Fibroblast of skin of scalp (primary cell): ENCODE measurements at regions not wholly inside any gene's neighbourhood (a gene's known extent, or its start where the extent isn't known, plus 50 kb on each side); places are given as distances from the start of the nearest gene placed in this dataset.
A peak's percentile ranks its signal among the peaks of the same experiment; 100 is the strongest.

Experiments used
- DNase-seq: peaks from one replicate; pipeline ENCODE4 v3.0.0-alpha.2; 2013

GRCh38 chr6:14440215-14440910 is 322.8 kb downstream of the CD83 start:
- DNase-seq: peak; percentile 69

GRCh38 chr6:14440940-14441781 is 323.6 kb downstream of the CD83 start:
- peak; percentile 63 for DNase-seq

DNA sequence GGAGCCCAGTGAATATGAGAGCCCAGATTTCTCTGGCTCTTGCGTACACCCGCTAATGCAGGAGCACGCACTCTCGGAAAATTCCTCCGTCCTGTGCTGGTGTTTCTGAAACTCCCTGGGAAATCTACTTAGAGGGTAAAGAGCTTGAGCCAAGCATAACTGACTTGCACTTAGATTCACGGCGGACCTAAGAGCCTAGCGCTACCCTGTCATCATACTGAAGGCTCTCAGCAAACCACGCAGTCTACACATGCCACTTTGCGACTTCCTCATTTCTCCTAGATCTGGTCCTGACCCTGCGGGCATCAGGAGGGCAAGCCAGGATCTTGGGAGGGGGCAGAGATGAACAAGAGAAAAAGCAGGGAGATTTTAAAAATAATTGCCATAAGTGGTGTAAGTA is 324.7 kb downstream of the CD83 start:
- DNase-seq: no peak

DNA sequence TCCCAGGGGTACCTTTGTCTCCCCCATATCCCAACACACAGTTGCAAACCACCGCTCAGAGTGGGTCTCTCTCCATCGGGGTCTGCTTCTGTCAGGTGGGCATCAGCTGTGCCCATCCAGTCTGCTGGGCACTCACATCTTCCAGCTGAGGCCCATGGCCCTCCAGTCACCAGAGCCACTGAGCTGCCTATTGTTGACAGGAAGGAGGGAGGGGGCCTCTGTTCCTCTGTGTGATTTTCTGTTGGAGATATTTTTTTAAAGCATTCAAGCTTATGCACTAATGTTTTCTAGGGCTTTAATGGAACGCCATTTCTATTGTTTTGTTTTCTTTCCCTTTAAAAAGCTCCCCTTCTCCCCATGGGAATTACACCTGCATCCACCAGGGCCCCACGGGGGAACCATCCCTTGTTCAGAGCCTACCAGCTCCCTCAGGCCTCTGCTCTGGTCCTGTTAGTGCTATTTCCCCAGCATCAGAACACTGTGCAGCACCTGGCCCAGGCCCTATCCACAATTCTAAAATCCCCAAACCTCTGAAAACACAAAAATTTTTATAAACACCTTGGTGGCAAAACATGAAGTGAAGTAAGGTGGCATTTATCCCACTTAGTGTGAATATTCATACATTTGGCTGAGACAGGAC is 326.2 kb downstream of the CD83 start:
- no peak for DNase-seq

DNA sequence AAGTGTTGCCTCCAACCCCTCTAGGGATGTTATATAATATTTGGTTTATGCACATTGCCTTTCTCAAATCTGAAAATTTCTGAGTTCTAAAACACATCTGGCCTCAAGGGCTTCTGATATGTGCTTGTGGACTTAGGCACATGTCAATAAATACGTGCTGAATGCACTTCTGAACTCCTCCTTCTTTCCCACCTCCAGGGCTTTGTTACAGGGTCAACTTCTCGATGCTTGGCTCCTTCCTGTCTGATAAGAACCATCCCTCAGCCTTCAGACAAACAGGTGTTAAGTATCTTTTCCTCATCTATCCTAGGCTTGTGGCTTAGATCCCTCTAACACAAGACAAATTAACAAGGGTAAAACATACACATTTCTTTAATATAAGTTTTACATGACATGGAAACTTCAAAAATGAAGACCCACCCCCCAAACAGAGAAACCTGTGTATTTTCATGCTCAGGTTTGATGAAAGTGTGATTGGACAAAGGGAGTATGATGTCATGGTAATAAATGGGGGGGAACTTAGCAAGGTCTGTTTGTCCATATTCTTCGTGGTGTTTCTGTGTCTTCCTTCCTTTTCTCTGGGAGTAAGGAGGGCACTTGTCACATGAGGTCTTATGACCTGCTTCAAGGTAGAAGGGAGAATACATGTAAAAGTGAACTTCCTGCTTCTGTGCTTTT is 326.9 kb downstream of the CD83 start:
- no peak for DNase-seq

DNA sequence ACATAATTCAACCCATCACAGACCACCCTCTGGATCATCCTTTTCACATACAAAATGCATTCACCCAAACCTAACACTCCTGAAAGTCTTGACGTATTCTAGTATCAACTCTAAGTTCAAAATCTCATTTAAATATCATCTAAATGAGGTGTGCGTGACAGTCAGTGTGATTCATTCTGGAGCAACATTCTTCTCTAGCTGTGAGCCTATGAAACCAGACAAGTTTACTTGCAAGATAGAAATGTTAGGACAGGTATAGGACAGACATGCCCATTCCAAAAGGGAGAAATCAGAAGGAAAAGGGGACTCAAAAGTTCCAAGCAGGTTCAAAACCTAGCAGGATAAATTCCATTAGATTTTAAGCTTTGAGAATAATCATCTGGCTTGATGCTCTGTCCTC is 329.7 kb downstream of the CD83 start:
- no peak for DNase-seq

DNA sequence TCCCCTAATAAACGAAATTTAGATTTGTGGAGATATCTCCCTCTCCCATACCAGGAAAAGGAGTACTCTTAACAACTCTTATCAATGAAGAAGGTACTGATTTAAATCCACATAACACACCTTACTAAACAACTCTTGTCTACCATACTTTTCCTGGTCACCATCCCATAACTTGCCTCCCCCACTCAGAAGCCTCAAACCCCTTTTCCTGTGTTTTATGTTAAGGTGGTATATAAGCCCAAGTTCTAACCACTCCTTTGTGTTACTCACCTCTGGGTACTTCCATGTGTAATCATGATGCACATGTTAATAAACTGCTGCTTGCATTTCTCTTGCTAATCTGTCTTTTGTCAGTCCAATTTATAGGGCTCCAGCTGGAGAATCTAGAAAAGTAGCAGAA is 330.7 kb downstream of the CD83 start:
- DNase-seq: no peak

GRCh38 chr6:14450133-14450504 is 332.5 kb downstream of the CD83 start:
- no peak for DNase-seq

DNA sequence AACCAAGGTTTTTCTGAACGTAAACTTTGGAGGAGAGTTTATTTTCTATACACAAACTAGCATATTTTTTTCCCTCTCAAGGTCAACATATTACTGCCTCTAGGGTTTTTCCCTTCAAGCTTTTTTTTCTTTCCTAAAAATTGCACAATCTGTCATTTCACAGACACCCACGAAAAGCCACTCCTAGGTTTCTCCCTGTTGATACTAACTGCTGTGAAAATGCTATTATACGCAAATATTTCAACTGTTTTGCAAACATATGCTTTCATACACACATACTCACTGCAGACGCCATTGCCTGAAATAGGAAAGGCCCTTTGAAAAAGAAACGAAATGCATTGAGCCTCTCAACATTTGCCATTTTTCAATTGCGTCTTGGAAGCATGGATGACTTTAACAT is 333.0 kb downstream of the CD83 start:
- DNase-seq: no peak

DNA sequence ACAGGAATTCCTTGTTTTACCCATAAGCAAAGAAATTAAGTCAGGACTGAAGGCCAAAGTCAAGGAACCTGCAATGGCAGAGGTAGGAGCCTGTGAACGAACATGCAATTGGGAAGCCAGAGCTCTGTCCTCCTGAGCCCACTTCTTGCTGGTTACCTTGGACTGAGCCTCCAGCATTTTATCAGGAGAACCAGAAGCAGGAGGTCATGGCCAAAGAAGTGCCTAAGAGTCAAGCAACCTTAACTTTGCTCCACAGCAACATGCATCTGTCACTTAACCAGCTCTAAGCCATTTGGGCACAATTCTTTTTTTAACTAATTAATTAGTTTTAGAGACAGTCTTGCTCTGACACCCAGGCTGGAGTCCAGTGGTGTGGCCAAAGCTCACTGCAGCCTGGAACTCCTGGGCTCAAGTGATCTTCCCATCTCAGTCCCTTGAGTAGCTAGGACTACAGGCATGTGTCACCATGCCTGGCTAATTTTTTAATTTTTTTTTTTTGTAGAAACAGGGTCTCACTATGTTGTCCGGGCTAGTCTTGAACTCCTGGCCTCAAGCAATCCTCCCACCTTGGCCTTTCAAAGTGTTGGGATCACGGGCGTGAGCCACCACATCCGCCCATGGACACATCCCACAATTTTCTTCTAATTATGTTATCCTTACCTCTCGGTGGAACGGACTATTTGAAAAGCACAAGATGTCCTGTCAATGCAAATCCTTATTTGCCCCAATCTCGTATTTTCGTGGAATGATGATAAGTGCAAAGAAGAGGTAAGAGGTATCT is 334.2 kb downstream of the CD83 start:
- no peak for DNase-seq

DNA sequence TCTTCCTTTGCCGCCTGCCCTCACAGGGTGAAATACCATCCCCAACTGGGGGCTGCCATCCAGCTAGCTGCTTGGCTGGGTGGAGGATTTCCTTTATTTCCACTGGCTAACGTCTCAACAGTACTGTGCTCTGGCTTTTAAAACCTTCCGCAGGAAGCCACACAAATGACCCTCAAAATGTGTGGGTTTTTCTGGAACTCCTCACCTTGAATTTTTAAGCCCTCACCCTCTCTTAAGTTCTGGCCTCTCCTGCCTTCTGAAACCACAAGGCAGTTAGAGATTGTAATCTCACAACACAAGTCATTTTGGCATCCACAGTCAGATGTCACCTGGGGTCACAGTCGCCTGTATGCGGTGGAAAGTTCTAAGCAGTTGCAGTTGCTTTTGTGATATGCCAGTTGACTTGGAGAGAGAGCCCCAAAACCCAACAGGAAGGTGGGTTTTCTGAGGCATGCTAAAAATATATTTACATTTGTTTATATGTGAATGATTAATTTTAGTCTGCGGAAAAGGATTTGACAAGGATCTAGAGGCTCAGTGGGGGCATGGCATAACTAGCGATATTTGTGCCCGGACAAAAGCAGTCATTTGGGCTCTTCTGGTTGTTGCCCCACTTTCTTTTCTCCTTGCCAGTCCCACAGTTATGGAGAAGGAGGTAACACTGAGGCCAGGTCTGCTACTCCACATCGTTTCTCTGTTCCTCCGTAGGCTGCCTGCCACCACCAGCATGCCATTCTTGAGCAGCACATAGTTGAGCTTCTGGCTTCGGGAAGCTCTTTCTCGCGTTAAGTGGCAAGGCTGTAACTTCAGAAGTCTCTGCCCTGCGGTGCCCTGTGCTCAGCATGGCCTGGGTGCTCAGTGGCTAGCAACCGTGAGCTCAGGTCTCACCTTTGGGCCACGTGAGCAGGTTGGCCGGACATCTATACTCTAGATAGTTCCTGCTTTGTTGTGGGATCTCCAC is 335.3 kb downstream of the CD83 start:
- DNase-seq: no peak

- no peak for DNase-seq
Measured at GRCh38 chr6:14453712-14454472, 336.3 kb downstream of the CD83 start.

GRCh38 chr6:14454473-14454775 is 336.9 kb downstream of the CD83 start:
- no peak for DNase-seq

DNA sequence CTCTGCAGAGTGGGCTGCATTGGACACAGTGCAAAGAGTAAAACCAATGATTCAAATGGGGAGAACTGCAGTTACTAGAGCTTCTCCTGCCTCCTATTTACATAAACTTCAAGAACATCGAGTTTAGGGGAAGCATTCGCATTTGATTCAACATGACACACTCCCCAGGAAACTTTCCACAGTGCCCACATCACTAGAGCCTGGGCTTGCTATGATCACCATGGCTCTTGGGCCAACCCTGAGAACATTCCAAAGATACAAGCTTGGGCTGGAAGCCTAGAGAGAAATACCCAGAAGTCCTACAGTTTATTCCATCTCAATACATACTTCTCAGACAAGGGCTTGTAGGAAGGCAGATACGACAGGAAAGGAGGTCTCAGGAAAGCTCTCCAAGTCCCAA is 337.9 kb downstream of the CD83 start:
- peak; percentile 46 for DNase-seq

DNA sequence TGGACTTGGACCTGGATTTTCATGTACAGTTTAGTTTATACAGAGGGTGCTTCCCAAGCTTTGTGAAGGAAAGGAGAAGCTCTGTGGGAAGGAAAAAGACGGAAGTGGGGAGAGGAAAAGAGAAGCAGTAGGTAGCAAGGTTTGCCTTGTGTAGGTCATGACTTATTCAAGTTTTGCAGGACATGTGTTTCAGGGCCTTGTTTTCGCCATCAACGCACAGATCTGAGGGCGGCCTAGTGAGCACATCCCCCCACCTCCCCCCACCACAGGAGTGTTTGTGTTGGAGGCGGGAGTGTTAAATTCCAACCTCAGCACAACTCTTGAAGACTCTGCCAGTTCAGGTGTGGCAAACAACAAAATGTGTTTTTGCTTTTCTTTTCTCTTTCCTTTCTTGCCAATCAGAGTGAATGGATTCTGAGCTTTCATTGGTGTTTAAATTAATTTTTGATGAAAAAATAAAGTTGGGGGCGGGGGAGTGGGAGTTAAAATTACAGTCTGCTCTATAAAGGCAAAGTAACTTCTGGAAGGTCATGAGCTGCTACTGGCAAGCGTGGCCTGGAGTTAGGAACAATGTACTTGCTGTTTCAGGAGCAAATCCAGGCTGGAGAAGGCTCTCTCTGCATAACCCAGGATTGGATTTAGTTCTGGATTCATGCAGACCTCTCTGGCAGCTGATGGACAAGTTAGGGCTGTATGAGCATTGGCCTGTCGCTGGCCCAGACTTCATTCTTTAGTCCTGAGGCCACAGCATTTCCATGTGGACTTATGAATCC is 338.5 kb downstream of the CD83 start:
- no peak for DNase-seq

GRCh38 chr6:14456941-14457340 is 339.4 kb downstream of the CD83 start:
- DNase-seq: no peak

- peak; percentile 95 for DNase-seq
Measured at GRCh38 chr6:14458669-14459266, 341.2 kb downstream of the CD83 start.

DNA sequence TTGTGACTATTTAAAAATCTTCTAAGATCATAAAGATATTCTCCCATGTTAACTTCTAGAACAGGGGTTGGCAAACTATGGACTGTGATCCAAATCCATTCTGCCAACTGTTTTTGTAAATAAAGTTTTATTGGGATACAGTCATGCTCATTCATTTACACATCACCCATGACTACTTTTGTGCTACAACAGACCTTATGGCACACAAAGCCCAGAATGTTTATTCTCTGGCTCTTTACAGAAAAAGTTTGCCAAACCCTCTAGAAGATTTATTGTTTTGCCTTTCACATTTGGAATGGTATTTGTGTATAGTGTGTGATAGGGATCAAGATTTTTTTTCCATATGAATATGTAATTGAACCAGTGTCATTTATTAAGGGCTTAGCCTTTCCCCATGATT is 341.7 kb downstream of the CD83 start:
- DNase-seq: no peak

- DNase-seq: no peak
Measured at GRCh38 chr6:14460556-14460955, 343.0 kb downstream of the CD83 start.
